ENCODE measurements at regions not wholly inside any gene's neighbourhood (a gene's known extent, or its start where the extent isn't known, plus 50 kb on each side); places are given as distances from the start of the nearest gene placed in this dataset.
"Not testable (repeated sequence)": the region's sequence is repeated elsewhere in the genome, so short reads cannot be mapped to it uniquely, and the experiment has no call there.

DNA sequence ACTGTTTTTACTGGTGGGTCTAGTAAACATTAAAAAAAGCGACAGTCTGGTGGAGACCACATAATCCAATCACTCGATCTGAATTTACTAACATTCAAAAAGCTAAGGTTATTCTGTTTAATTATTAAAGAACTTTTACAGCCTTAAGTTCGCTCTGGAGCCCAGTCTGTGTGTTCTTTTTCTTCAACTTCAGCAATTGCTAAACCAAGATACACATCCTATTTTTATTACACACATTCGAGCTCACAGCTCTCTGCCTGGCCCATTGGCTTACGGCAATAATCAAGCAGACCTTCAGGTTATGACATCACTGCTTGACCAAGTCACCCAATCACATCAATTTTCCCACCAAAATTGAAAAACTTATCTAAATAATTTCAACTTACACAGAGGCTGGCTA lies 57.4 kb upstream of the PRSS16 start:
- Histone ChIP-seq H3K9me3 (no peaks in the 10 kb centered on the region), H3K27ac (ENCODE audit: low read depth in 2 of 2, low read length in 1 of 2) (no peak overlapping the region), H4K20me1 (ENCODE audit: insufficient read depth) (no peaks in the 10 kb centered on the region), H3K4me3 (ENCODE audit: low read depth in 2 of 2, low read length in 1 of 2) (no peak overlapping the region), H3F3A (replicated peaks; ENCODE audit: insufficient read depth) (peaks cover 14% of the 10 kb centered on the region), H3K9ac (no peak overlapping the region), H3K4me1 (ENCODE audit: control insufficient read depth in 1 of 2, insufficient read depth in 2 of 2, low read depth in 1 of 2, low read length in 1 of 2) (peaks cover 0 to 6% of the 10 kb centered on the region in 2 experiments; a peak in 1 of 4 replicates), H2AFZ (ENCODE audit: low read depth) (no peak overlapping the region), H3K79me2 (ENCODE audit: insufficient read depth) (no peaks in the 10 kb centered on the region), H3K4me2 (no peak overlapping the region), H3K36me3 (replicated peaks in 1 of 2; ENCODE audit: control insufficient read depth in 1 of 2, insufficient read depth in 2 of 2, low read length in 1 of 2) (no peaks in the 10 kb centered on the region), H3K27me3 (ENCODE audit: insufficient read depth) (no peaks in the 10 kb centered on the region), H3K9me2 (no peaks in the 10 kb centered on the region)
- 28% methylated on average over 5 of the region's 5 CpGs for WGBS (ENCODE audit: low lambda C conversion rate)
- no peak for DNase-seq
- ChIA-PET POLR2A (no interaction called here), CTCF (interaction anchor here (1.2 kb wide), 2 partner anchors 17 to 562 kb away, joined by 3 read pairs; no protein-coding TSS in a partner anchor)
- TF ChIP-seq, protein P1, sequence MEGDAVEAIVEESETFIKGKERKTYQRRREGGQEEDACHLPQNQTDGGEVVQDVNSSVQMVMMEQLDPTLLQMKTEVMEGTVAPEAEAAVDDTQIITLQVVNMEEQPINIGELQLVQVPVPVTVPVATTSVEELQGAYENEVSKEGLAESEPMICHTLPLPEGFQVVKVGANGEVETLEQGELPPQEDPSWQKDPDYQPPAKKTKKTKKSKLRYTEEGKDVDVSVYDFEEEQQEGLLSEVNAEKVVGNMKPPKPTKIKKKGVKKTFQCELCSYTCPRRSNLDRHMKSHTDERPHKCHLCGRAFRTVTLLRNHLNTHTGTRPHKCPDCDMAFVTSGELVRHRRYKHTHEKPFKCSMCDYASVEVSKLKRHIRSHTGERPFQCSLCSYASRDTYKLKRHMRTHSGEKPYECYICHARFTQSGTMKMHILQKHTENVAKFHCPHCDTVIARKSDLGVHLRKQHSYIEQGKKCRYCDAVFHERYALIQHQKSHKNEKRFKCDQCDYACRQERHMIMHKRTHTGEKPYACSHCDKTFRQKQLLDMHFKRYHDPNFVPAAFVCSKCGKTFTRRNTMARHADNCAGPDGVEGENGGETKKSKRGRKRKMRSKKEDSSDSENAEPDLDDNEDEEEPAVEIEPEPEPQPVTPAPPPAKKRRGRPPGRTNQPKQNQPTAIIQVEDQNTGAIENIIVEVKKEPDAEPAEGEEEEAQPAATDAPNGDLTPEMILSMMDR (IDR thresholded peaks at IDR 0.05), result no peak
- no peak for TF ChIP-seq TEAD4 (IDR thresholded peaks at IDR 0.05; ENCODE audit: borderline replicate concordance, insufficient read depth)
- TF ChIP-seq, protein P2, sequence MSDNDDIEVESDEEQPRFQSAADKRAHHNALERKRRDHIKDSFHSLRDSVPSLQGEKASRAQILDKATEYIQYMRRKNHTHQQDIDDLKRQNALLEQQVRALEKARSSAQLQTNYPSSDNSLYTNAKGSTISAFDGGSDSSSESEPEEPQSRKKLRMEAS (IDR thresholded peaks at IDR 0.05; ENCODE audit: low read depth), result no peak
- TF ChIP-seq, protein P3, sequence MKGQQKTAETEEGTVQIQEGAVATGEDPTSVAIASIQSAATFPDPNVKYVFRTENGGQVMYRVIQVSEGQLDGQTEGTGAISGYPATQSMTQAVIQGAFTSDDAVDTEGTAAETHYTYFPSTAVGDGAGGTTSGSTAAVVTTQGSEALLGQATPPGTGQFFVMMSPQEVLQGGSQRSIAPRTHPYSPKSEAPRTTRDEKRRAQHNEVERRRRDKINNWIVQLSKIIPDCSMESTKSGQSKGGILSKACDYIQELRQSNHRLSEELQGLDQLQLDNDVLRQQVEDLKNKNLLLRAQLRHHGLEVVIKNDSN (IDR thresholded peaks at IDR 0.05; ENCODE audit: borderline replicate concordance, low read depth), result no peak
- no peak for TF ChIP-seq SIN3A (IDR thresholded peaks at IDR 0.05; ENCODE audit: borderline replicate concordance, low read depth, low read length)
- no peak for TF ChIP-seq CHD2 (IDR thresholded peaks at IDR 0.05; ENCODE audit: low read length, partially characterized antibody)
- TF ChIP-seq RCOR1 (IDR thresholded peaks at IDR 0.05; ENCODE audit: low read length), result no peak
- no peak for TF ChIP-seq TCF12 (IDR thresholded peaks at IDR 0.05)
- TF ChIP-seq MEF2A (IDR thresholded peaks at IDR 0.05; ENCODE audit: borderline replicate concordance, low read depth), result no peak
- TF ChIP-seq RXRA (IDR thresholded peaks at IDR 0.05; ENCODE audit: borderline replicate concordance, low read depth), result no peak
- TF ChIP-seq, protein P4, sequence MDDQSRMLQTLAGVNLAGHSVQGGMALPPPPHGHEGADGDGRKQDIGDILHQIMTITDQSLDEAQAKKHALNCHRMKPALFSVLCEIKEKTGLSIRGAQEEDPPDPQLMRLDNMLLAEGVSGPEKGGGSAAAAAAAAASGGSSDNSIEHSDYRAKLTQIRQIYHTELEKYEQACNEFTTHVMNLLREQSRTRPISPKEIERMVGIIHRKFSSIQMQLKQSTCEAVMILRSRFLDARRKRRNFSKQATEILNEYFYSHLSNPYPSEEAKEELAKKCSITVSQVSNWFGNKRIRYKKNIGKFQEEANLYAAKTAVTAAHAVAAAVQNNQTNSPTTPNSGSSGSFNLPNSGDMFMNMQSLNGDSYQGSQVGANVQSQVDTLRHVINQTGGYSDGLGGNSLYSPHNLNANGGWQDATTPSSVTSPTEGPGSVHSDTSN (IDR thresholded peaks at IDR 0.05), result no peak
- no peak for TF ChIP-seq NFIC (IDR thresholded peaks at IDR 0.05; ENCODE audit: borderline replicate concordance)
- TF ChIP-seq RFX5 (IDR thresholded peaks at IDR 0.05; ENCODE audit: low read length), result no peak

DNA sequence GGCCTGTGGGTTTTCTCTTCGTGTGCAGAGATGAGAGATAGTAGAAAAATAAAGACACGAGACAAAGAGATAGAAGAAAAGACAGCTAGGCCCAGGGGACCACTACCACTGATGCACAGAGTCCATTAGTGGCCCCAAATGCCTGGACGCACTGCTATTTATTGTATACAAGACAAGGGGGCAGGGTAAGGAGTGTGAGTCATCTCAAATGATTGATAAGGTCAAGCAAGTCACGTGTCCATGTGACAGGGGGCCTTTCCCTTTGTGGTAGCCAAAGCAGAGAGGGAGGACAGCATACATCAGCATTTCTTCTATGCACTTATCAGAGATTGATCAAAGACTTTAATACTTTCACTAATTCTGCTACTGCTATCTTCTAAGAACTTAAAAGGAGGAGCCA lies 53.0 kb upstream of the PRSS16 start:
- H4K20me1 ChIP-seq (ENCODE audit: insufficient read depth); H3K4me3 ChIP-seq (ENCODE audit: low read depth in 2 of 2, low read length in 1 of 2); H3F3A ChIP-seq (replicated peaks; ENCODE audit: insufficient read depth); H3K36me3 ChIP-seq (replicated peaks in 1 of 2; ENCODE audit: control insufficient read depth in 1 of 2, insufficient read depth in 2 of 2, low read length in 1 of 2); H3K9ac ChIP-seq; H3K27ac ChIP-seq (ENCODE audit: low read depth in 2 of 2, low read length in 1 of 2); H3K4me1 ChIP-seq (ENCODE audit: control insufficient read depth in 1 of 2, insufficient read depth in 2 of 2, low read depth in 1 of 2, low read length in 1 of 2); H3K27me3 ChIP-seq (ENCODE audit: insufficient read depth); H3K9me2 ChIP-seq; POLR2A ChIA-PET; H2AFZ ChIP-seq (ENCODE audit: low read depth); H3K4me2 ChIP-seq; DNase-seq; H3K79me2 ChIP-seq (ENCODE audit: insufficient read depth); H3K9me3 ChIP-seq; CTCF ChIA-PET: not testable (repeated sequence)
- 30% methylated on average over 4 of the region's 4 CpGs for WGBS (ENCODE audit: low lambda C conversion rate)

DNA sequence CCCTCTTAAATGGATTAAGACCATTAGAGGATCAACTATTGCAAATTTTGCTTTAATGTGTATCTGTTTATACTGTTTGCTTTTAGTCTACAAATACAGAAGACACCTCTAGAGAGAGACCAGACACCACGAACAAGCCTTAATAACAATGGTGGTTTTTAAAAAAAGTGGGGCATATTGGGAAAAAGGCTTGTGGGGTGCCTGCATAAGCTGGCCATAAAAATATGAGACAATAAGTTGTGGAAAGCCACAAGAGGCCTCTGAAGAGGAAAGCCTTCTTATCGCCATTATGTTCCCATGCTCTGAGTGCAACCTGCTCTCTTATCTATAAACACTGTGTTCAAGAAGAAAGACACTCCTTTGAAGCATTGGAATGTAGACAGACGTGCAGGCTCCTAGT lies 52.0 kb upstream of the PRSS16 start:
- H3K27ac ChIP-seq (ENCODE audit: low read depth in 2 of 2, low read length in 1 of 2); H2AFZ ChIP-seq (ENCODE audit: low read depth); CTCF ChIA-PET; H3K27me3 ChIP-seq (ENCODE audit: insufficient read depth); POLR2A ChIA-PET; H3K79me2 ChIP-seq (ENCODE audit: insufficient read depth); H3K9me3 ChIP-seq; DNase-seq; H3K36me3 ChIP-seq (replicated peaks in 1 of 2; ENCODE audit: control insufficient read depth in 1 of 2, insufficient read depth in 2 of 2, low read length in 1 of 2); H3K4me3 ChIP-seq (ENCODE audit: low read depth in 2 of 2, low read length in 1 of 2); H4K20me1 ChIP-seq (ENCODE audit: insufficient read depth); H3K4me1 ChIP-seq (ENCODE audit: control insufficient read depth in 1 of 2, insufficient read depth in 2 of 2, low read depth in 1 of 2, low read length in 1 of 2); H3F3A ChIP-seq (replicated peaks; ENCODE audit: insufficient read depth); H3K9me2 ChIP-seq; H3K9ac ChIP-seq; H3K4me2 ChIP-seq: not testable (repeated sequence)
- 5% methylated on average over 3 of the region's 3 CpGs for WGBS (ENCODE audit: low lambda C conversion rate)
